OCI-LY3 (cell line): ENCODE measurements at regions not wholly inside any gene's neighbourhood (a gene's known extent, or its start where the extent isn't known, plus 50 kb on each side); places are given as distances from the start of the nearest gene placed in this dataset.

Source experiments
- H2AFZ ChIP-seq: fragments of 200-600, 300-600 bp; shearing (Covaris generic); 2 replicates; pipeline ENCODE4 v1.6.0; 2014; ENCODE audit warnings: antibody characterized with exemption, low read depth, low read length
- H3K27ac ChIP-seq: fragments of 200-600, 300-600 bp; sonication (generic); 2 replicates; pipeline ENCODE4 v1.5.1; 2014; ENCODE audit warnings: mild to moderate bottlenecking, low read length, moderate library complexity, mixed read lengths
- H3K27me3 ChIP-seq: fragments of 200-600, 300-600 bp; sonication (generic); 2 replicates; pipeline ENCODE4 v1.6.1; 2014; ENCODE audit warnings: low read depth, low read length, mixed read lengths
- H3K36me3 ChIP-seq: fragments of 200-600, 300-600 bp; sonication (generic); replicated peaks from 2 replicates; pipeline ENCODE3; 2014; ENCODE audit warnings: low read depth, low read length, mixed read lengths
- H3K4me1 ChIP-seq: fragments of 300-600, 200-600 bp; sonication (generic); 2 replicates; pipeline ENCODE4 v1.6.1; 2014; ENCODE audit warnings: low read length, mixed read lengths
- H3K4me2 ChIP-seq: fragments of 200-600, 300-600 bp; sonication (generic); 2 replicates; pipeline ENCODE4 v1.6.1; 2014; ENCODE audit warnings: low read length, mixed read lengths
- H3K4me3 ChIP-seq: fragments of 300-600, 200-600 bp; sonication (generic); 2 replicates; pipeline ENCODE4 v1.5.1; 2014; ENCODE audit warnings: antibody characterized with exemption, mild to moderate bottlenecking, low read length, moderate library complexity
- H3K79me2 ChIP-seq: fragments of 300-600, 200-600 bp; shearing (Covaris generic); 2 replicates; pipeline ENCODE4 v1.6.1; 2014; ENCODE audit warnings: mild to moderate bottlenecking, low read length, mixed read lengths
- H3K9ac ChIP-seq: fragments of 300-600, 200-600 bp; shearing (Covaris generic); 2 replicates; pipeline ENCODE4 v1.6.0; 2014; ENCODE audit warnings: mild to moderate bottlenecking, low read length, moderate library complexity
- H3K9me3 ChIP-seq: fragments of 200-600, 300-600 bp; shearing (Covaris generic); 2 replicates; pipeline ENCODE4 v1.6.1; 2014; ENCODE audit warnings: low read length, mixed read lengths; ENCODE audit not compliant: insufficient read depth
- H4K20me1 ChIP-seq: fragments of 200-600, 300-600 bp; sonication (generic); 2 replicates; pipeline ENCODE4 v1.6.1; 2016; ENCODE audit warnings: low read length, mixed read lengths; ENCODE audit not compliant: insufficient read depth
- CTCF ChIP-seq: fragments of 200-600, 300-600 bp; sonication (generic); IDR thresholded peaks from 2 replicates; pipeline ENCODE4 v1.5.1; 2014; ENCODE audit warnings: antibody characterized with exemption, low read length, low read depth
- EZH2phosphoT487 ChIP-seq: fragments of 200-600 bp; shearing (Covaris generic); IDR thresholded peaks from 2 replicates; pipeline ENCODE4 v1.6.1; 2018; ENCODE audit warnings: antibody characterized with exemption, mixed run types, low read depth

GRCh38 chr9:96158909-96159575 lies 142.9 kb downstream of the HSD17B3 start:
- H4K20me1 ChIP-seq: no peaks in the 10 kb centered on the region
- no peak overlapping the region for H3K27ac ChIP-seq
- H3K27me3 ChIP-seq: no peaks in the 10 kb centered on the region
- TF ChIP-seq EZH2phosphoT487: no peak
- TF ChIP-seq CTCF: no peak
- no peaks in the 10 kb centered on the region for H3K9me3 ChIP-seq
- no peak overlapping the region for H3K9ac ChIP-seq
- no peaks in the 10 kb centered on the region for H3K4me1 ChIP-seq
- no peaks in the 10 kb centered on the region for H3K36me3 ChIP-seq
- H3K4me2 ChIP-seq: no peak overlapping the region
- no peaks in the 10 kb centered on the region for H3K79me2 ChIP-seq
- H3K4me3 ChIP-seq: no peak overlapping the region
- no peak overlapping the region for H2AFZ ChIP-seq

- no peak overlapping the region for H2AFZ ChIP-seq
- no peaks in the 10 kb centered on the region for H3K79me2 ChIP-seq
- H4K20me1 ChIP-seq: no peaks in the 10 kb centered on the region
- H3K36me3 ChIP-seq: no peaks in the 10 kb centered on the region
- no peak overlapping the region for H3K4me3 ChIP-seq
- no peak overlapping the region for H3K27ac ChIP-seq
- no peak overlapping the region for H3K4me2 ChIP-seq
- H3K4me1 ChIP-seq: no peaks in the 10 kb centered on the region
- no peaks in the 10 kb centered on the region for H3K9me3 ChIP-seq
- H3K9ac ChIP-seq: no peak overlapping the region
- no peaks in the 10 kb centered on the region for H3K27me3 ChIP-seq
- TF ChIP-seq EZH2phosphoT487: no peak
- no peak for TF ChIP-seq CTCF
These were observed 143.8 kb downstream of the HSD17B3 start for GRCh38 chr9:96158147-96158546.

- Histone ChIP-seq H3K9me3 (no peaks in the 10 kb centered on the region), H2AFZ (no peak overlapping the region), H3K36me3 (no peaks in the 10 kb centered on the region), H4K20me1 (no peaks in the 10 kb centered on the region), H3K9ac (no peak overlapping the region), H3K79me2 (no peaks in the 10 kb centered on the region), H3K4me2 (no peak overlapping the region), H3K27me3 (no peaks in the 10 kb centered on the region), H3K27ac (no peak overlapping the region), H3K4me1 (no peaks in the 10 kb centered on the region), H3K4me3 (no peak overlapping the region)
- no peak for TF ChIP-seq EZH2phosphoT487
- no peak for TF ChIP-seq CTCF
These were observed 144.3 kb downstream of the HSD17B3 start for GRCh38 chr9:96157675-96158074.

GRCh38 chr9:96156171-96156974 lies 145.6 kb downstream of the HSD17B3 start:
- Histone ChIP-seq H3K27me3 (no peaks in the 10 kb centered on the region), H3K4me3 (no peak overlapping the region), H3K36me3 (no peaks in the 10 kb centered on the region), H2AFZ (no peak overlapping the region), H3K27ac (no peak overlapping the region), H3K79me2 (no peaks in the 10 kb centered on the region), H3K9ac (no peak overlapping the region), H4K20me1 (no peaks in the 10 kb centered on the region), H3K4me1 (no peaks in the 10 kb centered on the region), H3K9me3 (no peaks in the 10 kb centered on the region), H3K4me2 (no peak overlapping the region)
- TF ChIP-seq EZH2phosphoT487 (no peak), CTCF (no peak)
